Endothelial cell of umbilical vein (primary cell): ENCODE measurements at regions not wholly inside any gene's neighbourhood (a gene's known extent, or its start where the extent isn't known, plus 50 kb on each side); places are given as distances from the start of the nearest gene placed in this dataset.

Experiments used
- BruUV-seq: library from RNA; stranded (reverse); fragments of 400-500 nt; replicated peaks from 2 replicates; lab custom pipeline; 2021; lab: Mats Ljungman, UMichigan
- CTCF ChIA-PET: fragments of 300-600, 350-600 bp; sonication (Branson Sonifier 250); formaldehyde crosslinking; loops from one replicate; lab custom pipeline; 2021; ENCODE audit warnings: antibody characterized with exemption, inconsistent platforms; lab: Charles Lee
- POLR2A ChIA-PET: fragments of 300-600, 350-600 bp; sonication (Branson Sonifier 250); formaldehyde crosslinking; loops from one replicate; lab custom pipeline; 2021; ENCODE audit warnings: antibody characterized with exemption, inconsistent platforms; lab: Charles Lee
- DNase-seq: peaks from one replicate; pipeline ENCODE4 v3.0.0-alpha.2; 2011; ENCODE audit warnings: low read depth, low spot score
- FAIRE-seq: peaks from 2 replicates; lab custom pipeline; 2011; peaks lifted over from hg19 to GRCh38; lab: Jason Lieb, UNC
- H2AFZ ChIP-seq: 2 replicates; pipeline ENCODE4 v1.6.0; 2012; ENCODE audit warnings: low read depth, low read length, control low read depth, inconsistent platforms
- H3K27ac ChIP-seq: 2 replicates; pipeline ENCODE4 v1.5.1; 2011; ENCODE audit warnings: low read depth, mild to moderate bottlenecking, control low read depth, low read length, moderate library complexity; ENCODE audit not compliant: insufficient read depth
- H3K27me3 ChIP-seq, 2 experiments: 2 replicates each; pipeline versions ENCODE4 v1.6.0 to v1.6.1; 2011; ENCODE audit warnings: low read length in 2 of 2, mixed read lengths in 1 of 2; ENCODE audit not compliant: control insufficient read depth in 2 of 2, insufficient read depth in 2 of 2
- H3K36me3 ChIP-seq, 2 experiments: 2 replicates in 1 of 2; 3 replicates in 1 of 2; pipeline ENCODE4 v1.5.1; 2011; ENCODE audit warnings: low read length in 2 of 2, mild to moderate bottlenecking in 1 of 2, moderate library complexity in 1 of 2; ENCODE audit not compliant: control insufficient read depth in 2 of 2, insufficient read depth in 2 of 2; ENCODE audit errors: extremely low read depth in 1 of 2
- H3K4me1 ChIP-seq: 3 replicates; pipeline ENCODE4 v1.5.1; 2011; ENCODE audit warnings: mild to moderate bottlenecking, low read length; ENCODE audit not compliant: control insufficient read depth, insufficient read depth; ENCODE audit errors: extremely low read depth
- H3K4me2 ChIP-seq: 2 replicates; pipeline ENCODE4 v1.6.1; 2011; ENCODE audit warnings: low read length, control low read depth, mixed read lengths; ENCODE audit not compliant: insufficient read depth
- H3K4me3 ChIP-seq, 3 experiments: fragments of 200-600 bp in 1 of 3; sonication (generic), shearing (Covaris generic) in 1 of 3; replicated peaks in 1 of 3; 2 replicates each; pipeline ENCODE4 v1.5.1; 2011 to 2016; ENCODE audit warnings: control low read depth in 3 of 3, low read length in 3 of 3, mild to moderate bottlenecking in 2 of 3, inconsistent platforms in 1 of 3, low read depth in 1 of 3, moderate library complexity in 1 of 3; ENCODE audit not compliant: insufficient read depth in 1 of 3
- H3K79me2 ChIP-seq: 2 replicates; pipeline ENCODE4 v1.6.0; 2012; ENCODE audit warnings: low read length, inconsistent platforms; ENCODE audit not compliant: control insufficient read depth, insufficient read depth
- H3K9ac ChIP-seq: replicated peaks from 2 replicates; pipeline ENCODE3; 2011; ENCODE audit warnings: low read length, control low read depth; ENCODE audit not compliant: insufficient read depth; ENCODE audit errors: extremely low read depth
- H3K9me1 ChIP-seq: replicated peaks from 3 replicates; pipeline ENCODE4 v1.6.0; 2011; ENCODE audit warnings: mild to moderate bottlenecking, low read length; ENCODE audit not compliant: control insufficient read depth, insufficient read depth; ENCODE audit errors: extremely low read depth
- H3K9me3 ChIP-seq: replicated peaks from 2 replicates; pipeline ENCODE4 v1.5.1; 2012; ENCODE audit warnings: low read length, inconsistent platforms; ENCODE audit not compliant: control insufficient read depth, insufficient read depth
- H4K20me1 ChIP-seq: replicated peaks from 2 replicates; pipeline ENCODE3; 2011; ENCODE audit warnings: mild to moderate bottlenecking, low read length; ENCODE audit not compliant: control insufficient read depth, insufficient read depth; ENCODE audit errors: extremely low read depth
- CTCF ChIP-seq, 2 donors: IDR thresholded peaks; 1 replicate in 1 of 2; 2 replicates in 1 of 2; pipeline ENCODE4 v1.5.1; 2011; ENCODE audit warnings: low read length in 2 of 2, mild to moderate bottlenecking in 2 of 2, moderate library complexity in 2 of 2, control low read depth in 1 of 2, inconsistent platforms in 1 of 2, low read depth in 1 of 2; ENCODE audit not compliant: insufficient read depth in 1 of 2; ENCODE audit errors: extremely low read depth in 1 of 2
- EZH2 ChIP-seq: IDR thresholded peaks from 2 replicates; pipeline ENCODE4 v1.6.1; 2012; ENCODE audit warnings: borderline replicate concordance, low read depth, mild to moderate bottlenecking, moderate library complexity, low read length, inconsistent platforms; ENCODE audit not compliant: severe bottlenecking
- FOS ChIP-seq: IDR thresholded peaks from 2 replicates; pipeline ENCODE4 v1.6.1; 2011; ENCODE audit warnings: mild to moderate bottlenecking, low read length, moderate library complexity, borderline replicate concordance; ENCODE audit not compliant: insufficient read depth
- GATA2 ChIP-seq: IDR thresholded peaks from 2 replicates; pipeline ENCODE4 v1.7.0; 2011; ENCODE audit warnings: low read depth, mild to moderate bottlenecking, moderate library complexity, mixed read lengths, low read length; ENCODE audit not compliant: insufficient read length, insufficient read depth
- JUN ChIP-seq: IDR thresholded peaks from 2 replicates; pipeline ENCODE4 v1.6.1; 2011; ENCODE audit warnings: borderline replicate concordance, low read depth; ENCODE audit not compliant: insufficient read length, insufficient read depth
- MAX ChIP-seq: IDR thresholded peaks from 2 replicates; pipeline ENCODE4 v1.6.1; 2011; ENCODE audit not compliant: insufficient read depth, insufficient read length
- MYC ChIP-seq: IDR thresholded peaks from one replicate; pipeline ENCODE4 v1.6.1; 2011; ENCODE audit warnings: mild to moderate bottlenecking, low read depth, low read length
- POLR2A ChIP-seq: IDR thresholded peaks from 2 replicates; pipeline ENCODE4 v1.6.1; 2012; ENCODE audit warnings: low read depth, mild to moderate bottlenecking, control low read depth, low read length
- POLR2AphosphoS5 ChIP-seq: IDR thresholded peaks from 2 replicates; pipeline ENCODE4 v1.6.1; 2012; ENCODE audit warnings: low read depth, mild to moderate bottlenecking, control low read depth, low read length, moderate library complexity; ENCODE audit not compliant: insufficient read depth
- dilution Hi-C: fragments of 300-500 bp; cut with MboI; formaldehyde crosslinking; loops from one replicate; pipeline ENCODE4 v1.15.0; 2019; ENCODE audit warnings: low sequenced_read_pairs; ENCODE audit not compliant: extremely low pct_ligation_motif_present
- intact Hi-C: fragments of 100-400 bp; cut with micrococcal nuclease; formaldehyde crosslinking; loops from one replicate; pipeline ENCODE4 v1.10.0; 2022

GRCh38 chr20:11549172-11550103 lies 368.3 kb upstream of the BTBD3 start:
- no peaks in the 10 kb centered on the region for H3K9me3 ChIP-seq
- CTCF ChIA-PET: interaction anchor here (1.2 to 1.5 kb wide), 3 partner anchors 10 to 1571 kb away, joined by 3 read pairs; partner anchors contain the start of gene MKKS
- dilution Hi-C loops: no loop called here
- no peaks in the 10 kb centered on the region for H3K9me1 ChIP-seq
- H3K27ac ChIP-seq: no peak overlapping the region
- H3K4me1 ChIP-seq: no peaks in the 10 kb centered on the region
- peaks cover 0 to under 1% of the 10 kb centered on the region in 2 experiments for H3K27me3 ChIP-seq
- no peak overlapping the region for H3K4me3 ChIP-seq
- intact Hi-C loops: loop anchor here (10.0 kb wide), 2 partner anchors 1115 to 1195 kb away; partner anchors contain the start of genes MKKS and SLX4IP
- H4K20me1 ChIP-seq: no peaks in the 10 kb centered on the region
- H3K79me2 ChIP-seq: no peaks in the 10 kb centered on the region
- FAIRE-seq: no peak
- DNase-seq: peak; percentile 4
- POLR2A ChIA-PET: no interaction called here
- TF ChIP-seq MYC (no peak), JUN (no peak)
- no peak overlapping the region for H2AFZ ChIP-seq
- no peak overlapping the region for H3K4me2 ChIP-seq
- BruUV-seq: no TSS peak
- no peaks in the 10 kb centered on the region for H3K36me3 ChIP-seq
- no peak overlapping the region for H3K9ac ChIP-seq

GRCh38 chr20:11550657-11551338 lies 366.9 kb upstream of the BTBD3 start:
- Histone ChIP-seq H3K27me3 (peaks cover 0 to 2% of the 10 kb centered on the region in 2 experiments), H3K4me2 (no peak overlapping the region), H3K79me2 (no peaks in the 10 kb centered on the region), H4K20me1 (no peaks in the 10 kb centered on the region), H3K9me3 (no peaks in the 10 kb centered on the region), H3K27ac (no peak overlapping the region), H3K4me1 (no peaks in the 10 kb centered on the region), H3K9ac (no peak overlapping the region), H3K4me3 (no peak overlapping the region), H3K9me1 (no peaks in the 10 kb centered on the region), H2AFZ (no peak overlapping the region), H3K36me3 (no peaks in the 10 kb centered on the region)
- DNase-seq (no peak), FAIRE-seq (no peak)
- ChIA-PET POLR2A (no interaction called here), CTCF (interaction anchor here (0.7 kb wide), 1 partner anchor 475 kb away, joined by 3 read pairs; no protein-coding TSS in a partner anchor)
- no TSS peak for BruUV-seq
- dilution Hi-C loops (no loop called here), intact Hi-C loops (no loop called here)
- TF ChIP-seq POLR2AphosphoS5: no peak
- no peak for TF ChIP-seq EZH2
- TF ChIP-seq CTCF (IDR thresholded peaks at IDR 0.05; ENCODE audit: extremely low read depth in 1 of 2, insufficient read depth in 1 of 2, low read depth in 1 of 2, low read length in 2 of 2): no peak
- TF ChIP-seq MYC: no peak
- no peak for TF ChIP-seq JUN
- no peak for TF ChIP-seq MAX
- no peak for TF ChIP-seq GATA2
- no peak for TF ChIP-seq FOS
- no peak for TF ChIP-seq POLR2A
